Right lobe of liver (tissue), 4 donors: ENCODE measurements at regions not wholly inside any gene's neighbourhood (a gene's known extent, or its start where the extent isn't known, plus 50 kb on each side); places are given as distances from the start of the nearest gene placed in this dataset.
"Not testable (repeated sequence)": the region's sequence is repeated elsewhere in the genome, so short reads cannot be mapped to it uniquely, and the experiment has no call there.

Source experiments
- CTCF ChIP-seq, 4 donors: fragments of 200-600 bp in 3 of 4; fragments of 450-650 bp in 1 of 4; IDR thresholded peaks; one replicate each; pipeline versions ENCODE4 v1.5.1 to v1.8.0; 2016 to 2022; ENCODE audit warnings: antibody characterized with exemption in 4 of 4, mild to moderate bottlenecking in 2 of 4
- POLR2A ChIP-seq: fragments of 450-650 bp; IDR thresholded peaks from one replicate; pipeline ENCODE4 v1.6.1; 2017; ENCODE audit warnings: antibody characterized with exemption, mild to moderate bottlenecking
- donor health status: DM: no; HTN: no; CAD: no.
- donor health status: DM: no; HTN: no; CAD: no.
- donor health status: DM: no; HTN: yes; CAD: no.

GRCh38 chr21:7937297-7937696 lies 2584.1 kb upstream of the TPTE start:
- not testable (repeated sequence) for TF ChIP-seq CTCF (IDR thresholded peaks at IDR 0.05); POLR2A
